PC-3 (cell line): ENCODE measurements at regions not wholly inside any gene's neighbourhood (a gene's known extent, or its start where the extent isn't known, plus 50 kb on each side); places are given as distances from the start of the nearest gene placed in this dataset.

Experiments
- ATAC-seq: fragments of 200-7000 bp; cut with Tn5 transposase; 2 replicates; pipeline ENCODE4 v1.9.1; 2020; ENCODE audit warnings: mild to moderate bottlenecking, moderate library complexity
- BruUV-seq: library from RNA; stranded (reverse); fragments of 400-500 nt; replicated peaks from 2 replicates; lab custom pipeline; 2021; lab: Mats Ljungman, UMichigan
- CTCF ChIA-PET: fragments of 300-600 bp; sonication (Branson Sonifier 250); formaldehyde crosslinking; loops from one replicate; lab custom pipeline; 2022; ENCODE audit warnings: antibody characterized with exemption; lab: Charles Lee
- POLR2A ChIA-PET: fragments of 300-600 bp; sonication (Branson Sonifier 250); formaldehyde crosslinking; loops from one replicate; lab custom pipeline; 2022; ENCODE audit warnings: antibody characterized with exemption; ENCODE audit not compliant: unreplicated experiment; lab: Charles Lee
- DNase-seq: peaks from one replicate; pipeline ENCODE4 v3.0.0-alpha.2; 2015
- H2AFZ ChIP-seq: fragments of 300-600 bp; sonication (generic); 2 replicates; pipeline ENCODE4 v1.6.0; 2016; ENCODE audit warnings: antibody characterized with exemption, low read length
- H3F3A ChIP-seq: fragments of 300-600 bp; sonication (generic); one replicate; pipeline ENCODE4 v1.6.0; 2017; ENCODE audit warnings: antibody characterized with exemption, low read length, control low read depth, mild to moderate bottlenecking; ENCODE audit not compliant: unreplicated experiment
- H3K27ac ChIP-seq: fragments of 300-600 bp; sonication (generic); 2 replicates; pipeline ENCODE4 v1.5.1; 2016; ENCODE audit warnings: mild to moderate bottlenecking, low read length
- H3K27me3 ChIP-seq: fragments of 300-600 bp; sonication (generic); 2 replicates; pipeline ENCODE4 v1.6.1; 2016; ENCODE audit warnings: low read length, mixed read lengths
- H3K36me3 ChIP-seq: fragments of 300-600 bp; sonication (generic); 2 replicates; pipeline ENCODE4 v1.6.1; 2016; ENCODE audit warnings: low read depth, mixed run types, low read length, mixed read lengths
- H3K4me1 ChIP-seq: fragments of 300-600 bp; sonication (generic); 2 replicates; pipeline ENCODE4 v1.5.1; 2016; ENCODE audit warnings: low read length; ENCODE audit not compliant: insufficient read depth
- H3K4me2 ChIP-seq: fragments of 300-600 bp; sonication (generic); 2 replicates; pipeline ENCODE4 v1.6.0; 2016; ENCODE audit warnings: low read length
- H3K4me3 ChIP-seq: fragments of 300-600 bp; sonication (generic); 2 replicates; pipeline ENCODE4 v1.5.1; 2016; ENCODE audit warnings: mild to moderate bottlenecking, low read length, mixed read lengths
- H3K79me2 ChIP-seq: fragments of 300-600 bp; sonication (generic); 2 replicates; pipeline ENCODE4 v1.6.1; 2017; ENCODE audit warnings: low read length, mixed read lengths
- H3K9ac ChIP-seq: fragments of 300-600 bp; sonication (generic); 2 replicates; pipeline ENCODE4 v1.6.0; 2016; ENCODE audit warnings: mild to moderate bottlenecking, low read length
- H3K9me2 ChIP-seq: fragments of 300-600 bp; sonication (generic); replicated peaks from 2 replicates; pipeline ENCODE4 v1.6.1; 2016; ENCODE audit warnings: mixed run types, low read length, mixed read lengths
- H3K9me3 ChIP-seq: fragments of 300-600 bp; sonication (generic); 2 replicates; pipeline ENCODE4 v1.6.1; 2016; ENCODE audit warnings: low read length, mixed read lengths
- H4K20me1 ChIP-seq: fragments of 300-600 bp; sonication (generic); 2 replicates; pipeline ENCODE4 v1.6.1; 2016; ENCODE audit warnings: low read length, mixed read lengths
- EZH2 ChIP-seq: fragments of 300-600 bp; sonication (generic); IDR thresholded peaks from one replicate; pipeline ENCODE4 v1.6.1; 2017; ENCODE audit warnings: antibody characterized with exemption, mild to moderate bottlenecking, low read length; ENCODE audit not compliant: unreplicated experiment
- EZH2phosphoT487 ChIP-seq: fragments of 300-600 bp; sonication (generic); IDR thresholded peaks from 2 replicates; pipeline ENCODE4 v1.6.1; 2018; ENCODE audit warnings: mild to moderate bottlenecking, antibody characterized with exemption, low read length, borderline replicate concordance
- intact Hi-C: fragments of 100-400 bp; cut with micrococcal nuclease; formaldehyde crosslinking; loops from 2 replicates; pipeline ENCODE4 v1.9.0; 2023
- TF ChIP-seq, protein P1 (sequence below): fragments of 300-600 bp; sonication (generic); conservative IDR thresholded peaks from 2 replicates; pipeline ENCODE4 v1.5.1; 2017; ENCODE audit warnings: antibody characterized with exemption, low read depth, mild to moderate bottlenecking, low read length

GRCh38 chr20:48478370-48478769 is 349.4 kb downstream of the PREX1 start:
- H3K27ac ChIP-seq: no peak overlapping the region
- no peaks in the 10 kb centered on the region for H3K36me3 ChIP-seq
- no peaks in the 10 kb centered on the region for H3K4me1 ChIP-seq
- H3F3A ChIP-seq: no peaks in the 10 kb centered on the region
- DNase-seq: no peak
- H3K9ac ChIP-seq: no peak overlapping the region
- no peak overlapping the region for H2AFZ ChIP-seq
- H3K9me2 ChIP-seq: no peaks in the 10 kb centered on the region
- intact Hi-C loops: no loop called here
- no peak for TF ChIP-seq EZH2phosphoT487
- TF ChIP-seq, protein P1, sequence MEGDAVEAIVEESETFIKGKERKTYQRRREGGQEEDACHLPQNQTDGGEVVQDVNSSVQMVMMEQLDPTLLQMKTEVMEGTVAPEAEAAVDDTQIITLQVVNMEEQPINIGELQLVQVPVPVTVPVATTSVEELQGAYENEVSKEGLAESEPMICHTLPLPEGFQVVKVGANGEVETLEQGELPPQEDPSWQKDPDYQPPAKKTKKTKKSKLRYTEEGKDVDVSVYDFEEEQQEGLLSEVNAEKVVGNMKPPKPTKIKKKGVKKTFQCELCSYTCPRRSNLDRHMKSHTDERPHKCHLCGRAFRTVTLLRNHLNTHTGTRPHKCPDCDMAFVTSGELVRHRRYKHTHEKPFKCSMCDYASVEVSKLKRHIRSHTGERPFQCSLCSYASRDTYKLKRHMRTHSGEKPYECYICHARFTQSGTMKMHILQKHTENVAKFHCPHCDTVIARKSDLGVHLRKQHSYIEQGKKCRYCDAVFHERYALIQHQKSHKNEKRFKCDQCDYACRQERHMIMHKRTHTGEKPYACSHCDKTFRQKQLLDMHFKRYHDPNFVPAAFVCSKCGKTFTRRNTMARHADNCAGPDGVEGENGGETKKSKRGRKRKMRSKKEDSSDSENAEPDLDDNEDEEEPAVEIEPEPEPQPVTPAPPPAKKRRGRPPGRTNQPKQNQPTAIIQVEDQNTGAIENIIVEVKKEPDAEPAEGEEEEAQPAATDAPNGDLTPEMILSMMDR: no peak
- TF ChIP-seq EZH2: no peak
- H3K27me3 ChIP-seq: peaks cover 96% of the 10 kb centered on the region
- POLR2A ChIA-PET: no interaction called here
- no peak overlapping the region for H3K4me2 ChIP-seq
- no TSS peak for BruUV-seq
- no peaks in the 10 kb centered on the region for H4K20me1 ChIP-seq
- no peak overlapping the region for H3K4me3 ChIP-seq
- CTCF ChIA-PET: no interaction called here
- no peak for ATAC-seq
- no peaks in the 10 kb centered on the region for H3K79me2 ChIP-seq
- H3K9me3 ChIP-seq: no peaks in the 10 kb centered on the region

- intact Hi-C loops: no loop called here
- H4K20me1 ChIP-seq: no peaks in the 10 kb centered on the region
- no peak overlapping the region for H2AFZ ChIP-seq
- no peak for DNase-seq
- ATAC-seq: no peak
- H3K9me3 ChIP-seq: no peaks in the 10 kb centered on the region
- BruUV-seq: no TSS peak
- H3F3A ChIP-seq: no peaks in the 10 kb centered on the region
- POLR2A ChIA-PET: no interaction called here
- no peaks in the 10 kb centered on the region for H3K79me2 ChIP-seq
- H3K4me2 ChIP-seq: no peak overlapping the region
- no peaks in the 10 kb centered on the region for H3K36me3 ChIP-seq
- H3K4me1 ChIP-seq: no peaks in the 10 kb centered on the region
- no peak overlapping the region for H3K9ac ChIP-seq
- CTCF ChIA-PET: no interaction called here
- TF ChIP-seq EZH2: no peak
- H3K9me2 ChIP-seq: no peaks in the 10 kb centered on the region
- peaks cover 98% of the 10 kb centered on the region for H3K27me3 ChIP-seq
- H3K4me3 ChIP-seq: no peak overlapping the region
- H3K27ac ChIP-seq: no peak overlapping the region
Measured at GRCh38 chr20:48476854-48477253, 350.9 kb downstream of the PREX1 start.

GRCh38 chr20:48474022-48474421 is 353.8 kb downstream of the PREX1 start:
- BruUV-seq: no TSS peak
- CTCF ChIA-PET: no interaction called here
- intact Hi-C loops: no loop called here

More at GRCh38 chr20:48474022-48474421, 353.8 kb downstream of the PREX1 start:
- no peak overlapping the region for H3K9ac ChIP-seq
- no peak for DNase-seq
- POLR2A ChIA-PET: interaction anchor here (0.5 to 0.7 kb wide), 2 partner anchors 73 to 173 kb away, joined by 4 to 6 read pairs; no protein-coding TSS in a partner anchor
- no peak overlapping the region for H3K27ac ChIP-seq
- no peaks in the 10 kb centered on the region for H4K20me1 ChIP-seq
- H3K4me2 ChIP-seq: no peak overlapping the region
- no peak for ATAC-seq
- H3K36me3 ChIP-seq: no peaks in the 10 kb centered on the region
- no peaks in the 10 kb centered on the region for H3K79me2 ChIP-seq
- H3K9me2 ChIP-seq: no peaks in the 10 kb centered on the region
- H3K4me1 ChIP-seq: no peaks in the 10 kb centered on the region
- H3K4me3 ChIP-seq: no peak overlapping the region
- peaks cover 100% of the 10 kb centered on the region for H3K27me3 ChIP-seq
- H3K9me3 ChIP-seq: no peaks in the 10 kb centered on the region
- TF ChIP-seq, protein P1: no peak
- TF ChIP-seq EZH2phosphoT487: no peak
- TF ChIP-seq EZH2: no peak
- no peak overlapping the region for H2AFZ ChIP-seq
- no peaks in the 10 kb centered on the region for H3F3A ChIP-seq
